SH-SY5Y (cell line): ENCODE measurements at regions not wholly inside any gene's neighbourhood (a gene's known extent, or its start where the extent isn't known, plus 50 kb on each side); places are given as distances from the start of the nearest gene placed in this dataset.

Experiments used
- GATA2 ChIP-seq: IDR thresholded peaks from 2 replicates; pipeline ENCODE4 v1.6.1; 2011; ENCODE audit warnings: mild to moderate bottlenecking, low read depth, low read length
- GATA3 ChIP-seq: IDR thresholded peaks from 2 replicates; pipeline ENCODE4 v1.6.1; 2011; ENCODE audit warnings: low read depth, mild to moderate bottlenecking, low read length, moderate library complexity

GRCh38 chr10:78513330-78513729 is 479.7 kb downstream of the RPS24 start:
- TF ChIP-seq GATA2 = no peak
- TF ChIP-seq GATA3 = no peak
